ENCODE measurements at regions not wholly inside any gene's neighbourhood (a gene's known extent, or its start where the extent isn't known, plus 50 kb on each side); places are given as distances from the start of the nearest gene placed in this dataset.

DNA sequence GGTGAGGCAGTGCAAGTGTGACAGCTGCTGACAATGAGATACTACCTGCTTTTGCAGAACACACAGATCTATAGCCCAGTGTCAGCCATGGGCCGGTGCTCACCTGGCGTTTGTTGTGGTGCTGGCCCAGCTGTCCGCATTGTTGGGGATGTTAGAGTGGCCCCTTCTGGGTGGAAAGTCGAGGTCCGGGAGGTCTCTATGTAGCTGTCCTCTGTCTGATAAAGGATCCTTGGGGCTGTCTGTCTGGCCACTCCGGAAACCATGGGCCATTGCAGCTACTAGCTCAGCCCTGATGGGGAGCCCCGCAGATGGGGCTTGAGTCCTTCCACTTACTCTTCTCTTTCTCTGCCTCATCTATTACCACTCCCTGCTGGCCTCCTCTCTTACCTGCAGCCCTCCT, 181.5 kb upstream of the TSHZ3 start:
- no peak overlapping the region for H3K4me3 ChIP-seq (ENCODE audit: low read depth, low read length)
- DNase-seq (ENCODE audit: low read depth): no peak
- TF ChIP-seq, protein P1, sequence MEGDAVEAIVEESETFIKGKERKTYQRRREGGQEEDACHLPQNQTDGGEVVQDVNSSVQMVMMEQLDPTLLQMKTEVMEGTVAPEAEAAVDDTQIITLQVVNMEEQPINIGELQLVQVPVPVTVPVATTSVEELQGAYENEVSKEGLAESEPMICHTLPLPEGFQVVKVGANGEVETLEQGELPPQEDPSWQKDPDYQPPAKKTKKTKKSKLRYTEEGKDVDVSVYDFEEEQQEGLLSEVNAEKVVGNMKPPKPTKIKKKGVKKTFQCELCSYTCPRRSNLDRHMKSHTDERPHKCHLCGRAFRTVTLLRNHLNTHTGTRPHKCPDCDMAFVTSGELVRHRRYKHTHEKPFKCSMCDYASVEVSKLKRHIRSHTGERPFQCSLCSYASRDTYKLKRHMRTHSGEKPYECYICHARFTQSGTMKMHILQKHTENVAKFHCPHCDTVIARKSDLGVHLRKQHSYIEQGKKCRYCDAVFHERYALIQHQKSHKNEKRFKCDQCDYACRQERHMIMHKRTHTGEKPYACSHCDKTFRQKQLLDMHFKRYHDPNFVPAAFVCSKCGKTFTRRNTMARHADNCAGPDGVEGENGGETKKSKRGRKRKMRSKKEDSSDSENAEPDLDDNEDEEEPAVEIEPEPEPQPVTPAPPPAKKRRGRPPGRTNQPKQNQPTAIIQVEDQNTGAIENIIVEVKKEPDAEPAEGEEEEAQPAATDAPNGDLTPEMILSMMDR (IDR thresholded peaks at IDR 0.05; ENCODE audit: insufficient read depth, low read depth, low read length): no peak

DNA sequence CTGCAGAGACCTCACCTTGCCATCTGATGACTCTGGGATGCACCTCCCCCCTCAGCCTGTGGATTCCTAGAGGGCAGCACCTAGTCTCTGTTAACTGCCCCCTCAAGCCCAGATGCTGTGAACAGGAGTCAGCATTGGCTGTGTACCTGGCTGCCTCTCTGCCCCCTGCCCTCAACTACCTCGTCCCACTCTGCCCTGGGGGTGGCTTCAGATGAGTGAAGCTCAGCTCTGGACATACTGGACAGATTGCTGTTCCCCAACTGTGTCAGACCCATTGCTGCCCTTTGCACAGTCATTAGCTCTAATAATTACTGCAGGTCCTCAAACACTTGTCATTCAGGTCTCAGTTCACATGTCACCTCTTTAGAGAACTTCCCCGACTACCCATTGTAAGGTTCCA, 182.1 kb upstream of the TSHZ3 start:
- DNase-seq (ENCODE audit: low read depth): no peak
- TF ChIP-seq, protein P1 (IDR thresholded peaks at IDR 0.05; ENCODE audit: insufficient read depth, low read depth, low read length): no peak

DNA sequence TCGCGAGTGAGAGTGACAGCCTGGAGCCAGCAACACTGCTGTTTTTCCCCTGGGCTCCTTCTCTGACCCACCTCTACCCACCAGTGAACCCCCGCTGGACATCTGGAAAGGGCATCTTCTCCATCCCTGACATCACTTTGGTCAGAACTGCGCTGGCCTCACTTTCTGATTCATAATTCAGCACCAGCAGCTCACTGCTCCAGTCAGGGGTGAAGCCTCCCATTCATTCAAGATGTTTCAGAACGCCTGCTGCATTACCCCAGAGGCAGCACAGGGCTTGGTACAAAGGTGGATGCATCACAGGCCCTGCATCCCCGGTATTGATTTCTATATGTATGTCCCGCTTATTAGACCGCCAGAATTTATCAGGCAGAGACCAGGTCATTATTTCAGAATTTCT, 182.8 kb upstream of the TSHZ3 start:
- no peak for DNase-seq (ENCODE audit: low read depth)
- TF ChIP-seq, protein P1 (IDR thresholded peaks at IDR 0.05; ENCODE audit: insufficient read depth, low read depth, low read length): no peak
- H3K4me3 ChIP-seq (ENCODE audit: low read depth, low read length): no peak overlapping the region

More for the DNA sequence above, 182.1 kb upstream of the TSHZ3 start:
- no peak overlapping the region for H3K4me3 ChIP-seq (ENCODE audit: low read depth, low read length)

DNA sequence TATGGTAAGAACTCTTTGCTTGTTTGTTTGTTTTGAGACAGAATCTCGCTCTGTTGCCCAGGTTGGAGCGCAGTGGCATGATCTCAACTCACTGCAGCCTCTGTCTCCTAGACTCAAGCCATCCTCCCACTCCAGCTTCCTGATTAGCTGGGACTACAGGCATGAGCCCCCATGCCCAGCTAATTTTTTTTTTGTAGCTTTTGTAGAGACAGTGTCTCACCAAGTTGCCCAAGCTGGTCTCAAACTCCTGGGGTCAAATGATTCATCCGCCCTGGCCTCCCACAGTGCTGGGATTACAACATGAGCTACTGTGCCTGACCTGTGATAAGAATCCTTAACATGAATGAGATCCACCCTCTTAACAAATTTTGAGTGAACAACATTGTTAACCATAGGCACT, 183.9 kb upstream of the TSHZ3 start:
- DNase-seq (ENCODE audit: low read depth): peak; percentile 56

DNA sequence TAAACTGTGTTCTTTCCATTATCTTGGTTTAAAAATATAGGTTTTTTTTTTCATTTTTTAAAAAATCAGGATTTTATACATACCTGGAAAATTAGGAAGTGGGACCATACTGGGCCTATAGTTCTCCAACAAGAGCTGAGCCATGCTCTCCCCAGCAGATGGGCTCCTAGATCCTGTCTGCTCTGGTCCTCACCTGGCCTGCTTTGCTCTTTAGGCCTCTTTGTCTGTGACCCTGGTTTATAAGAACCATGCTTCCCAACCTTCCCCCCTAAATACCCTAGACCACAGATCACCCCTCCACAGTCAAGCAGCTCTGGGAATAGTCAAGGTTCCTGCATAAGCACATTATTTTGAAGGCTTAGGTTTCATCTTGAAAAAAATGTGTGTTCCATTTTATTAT, 185.0 kb upstream of the TSHZ3 start:
- TF ChIP-seq, protein P1 (IDR thresholded peaks at IDR 0.05; ENCODE audit: insufficient read depth, low read depth, low read length): no peak
- no peak for DNase-seq (ENCODE audit: low read depth)
- no peak overlapping the region for H3K4me3 ChIP-seq (ENCODE audit: low read depth, low read length)

More for the DNA sequence above, 183.9 kb upstream of the TSHZ3 start:
- H3K4me3 ChIP-seq (ENCODE audit: low read depth, low read length): no peak overlapping the region
- TF ChIP-seq, protein P1 (IDR thresholded peaks at IDR 0.05; ENCODE audit: insufficient read depth, low read depth, low read length): no peak

DNA sequence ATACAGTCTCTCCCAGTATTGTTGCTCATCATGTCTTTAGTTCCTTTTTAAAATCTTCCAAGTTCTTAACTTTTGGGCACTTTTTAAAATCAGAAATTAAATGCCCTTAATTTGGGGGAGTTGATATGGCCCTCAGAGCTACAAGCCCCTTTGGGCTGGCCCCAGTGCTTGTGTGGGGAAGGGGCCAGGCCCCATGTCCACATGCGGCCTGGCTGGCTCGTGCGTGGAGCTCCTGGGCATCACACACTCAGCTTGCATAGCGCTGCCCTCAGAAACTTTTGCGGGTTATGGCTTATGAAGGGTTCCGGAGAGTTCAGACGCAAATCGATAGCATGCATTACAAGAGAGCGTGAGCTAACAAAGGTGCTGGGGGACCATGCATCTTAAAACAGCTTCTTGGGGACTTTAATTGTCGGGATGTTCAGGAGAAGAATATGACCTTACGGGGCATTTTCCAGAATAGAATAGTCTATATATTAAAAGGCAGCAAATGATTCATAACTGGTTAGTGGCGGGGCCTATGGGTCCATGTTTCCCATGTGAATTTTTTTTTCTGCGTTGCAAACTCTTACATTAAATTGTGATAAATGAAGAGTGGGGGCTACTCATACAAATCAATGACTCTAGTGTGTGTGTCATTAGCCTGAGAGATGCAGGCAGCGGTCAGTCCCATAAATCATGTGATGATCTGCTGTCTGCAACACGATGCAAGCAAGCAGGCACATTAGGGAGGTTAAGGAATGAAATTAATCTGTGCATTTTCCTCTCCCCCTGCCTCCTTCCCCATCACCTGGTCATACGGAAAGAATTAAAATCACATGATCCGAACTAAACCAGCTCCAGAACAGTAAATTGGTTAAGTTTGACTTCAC, 185.8 kb upstream of the TSHZ3 start:
- H3K4me3 ChIP-seq (ENCODE audit: low read depth, low read length): no peak overlapping the region
- TF ChIP-seq, protein P1 (IDR thresholded peaks at IDR 0.05; ENCODE audit: insufficient read depth, low read depth, low read length): no peak
- DNase-seq (ENCODE audit: low read depth): no peak
